Central memory CD8-positive, alpha-beta T cell (primary cell): ENCODE measurements at regions not wholly inside any gene's neighbourhood (a gene's known extent, or its start where the extent isn't known, plus 50 kb on each side); places are given as distances from the start of the nearest gene placed in this dataset.
"Not testable (repeated sequence)": the region's sequence is repeated elsewhere in the genome, so short reads cannot be mapped to it uniquely, and the experiment has no call there.

Experiments used
- ATAC-seq: fragments of 150-1000 bp; cut with Tn5 transposase; replicated peaks from 2 replicates; pipeline ENCODE4 v1.10.0; 2022; ENCODE audit warnings: mild to moderate bottlenecking, moderate FRiP score, moderate number of reproducible peaks; ENCODE audit not compliant: poor library complexity, severe bottlenecking; ENCODE audit errors: extremely low read depth
- DNase-seq, 2 donors: peaks; one replicate each; pipeline ENCODE4 v3.0.0; 2021; ENCODE audit warnings: low spot score in 2 of 2
- H3K27ac Mint-ChIP-seq: one replicate; pipeline ENCODE4 v1.8.0; 2022; ENCODE audit warnings: low read depth, mild to moderate bottlenecking, moderate library complexity, mixed read lengths
- H3K27me3 Mint-ChIP-seq: one replicate; pipeline ENCODE4 v1.8.0; 2022; ENCODE audit warnings: mixed read lengths
- H3K36me3 Mint-ChIP-seq: one replicate; pipeline ENCODE4 v1.8.0; 2022; ENCODE audit warnings: mild to moderate bottlenecking, moderate library complexity, mixed read lengths; ENCODE audit not compliant: insufficient read depth
- H3K4me1 Mint-ChIP-seq: one replicate; pipeline ENCODE4 v1.8.0; 2022; ENCODE audit warnings: mixed read lengths
- H3K4me3 Mint-ChIP-seq: one replicate; pipeline ENCODE4 v1.8.0; 2022; ENCODE audit warnings: mild to moderate bottlenecking, moderate library complexity, mixed read lengths
- H3K9me3 Mint-ChIP-seq: one replicate; pipeline ENCODE4 v1.8.0; 2022; ENCODE audit warnings: mixed read lengths

DNA sequence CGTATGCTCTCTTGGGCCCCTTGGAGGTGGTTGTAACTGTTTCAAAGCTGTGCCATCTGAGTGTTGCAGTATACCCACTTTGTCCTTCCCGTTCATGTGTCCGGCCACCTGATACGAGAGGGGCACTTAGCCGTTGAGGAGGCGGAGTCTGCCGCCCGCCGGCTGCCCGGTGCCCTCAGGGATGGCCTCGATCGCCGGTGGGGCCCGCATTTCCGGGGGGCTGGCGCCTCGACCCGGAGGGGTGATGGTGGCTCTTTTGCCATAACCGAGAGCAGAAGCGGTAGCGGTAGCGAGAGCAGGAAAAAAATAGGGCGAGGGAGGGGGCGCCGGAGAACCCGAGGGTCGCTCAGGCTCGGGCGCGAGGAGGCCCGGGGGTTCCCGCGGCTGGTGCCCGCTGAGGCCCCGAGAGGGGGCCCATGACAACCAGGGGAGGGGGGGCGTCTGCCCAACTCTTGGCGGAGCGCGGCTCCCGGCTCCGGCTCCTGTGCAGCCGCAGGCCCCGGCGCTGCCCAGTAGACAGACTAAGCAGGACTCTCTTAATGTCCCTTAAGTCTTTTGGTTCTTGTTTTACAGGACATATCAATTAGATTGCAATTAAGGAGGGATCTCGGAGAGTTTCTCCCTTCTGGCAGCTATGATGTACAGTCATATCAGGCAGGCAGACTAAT is 342.7 kb upstream of the SGCG start:
- H3K36me3 Mint-ChIP-seq: no peaks in the 10 kb centered on the region
- no peaks in the 10 kb centered on the region for H3K27me3 Mint-ChIP-seq
- H3K4me3 Mint-ChIP-seq: no peak overlapping the region
- ATAC-seq (no peak), DNase-seq (no peak)
- H3K4me1 Mint-ChIP-seq: no peaks in the 10 kb centered on the region
- H3K9me3 Mint-ChIP-seq: no peaks in the 10 kb centered on the region
- H3K27ac Mint-ChIP-seq: no peak overlapping the region

DNA sequence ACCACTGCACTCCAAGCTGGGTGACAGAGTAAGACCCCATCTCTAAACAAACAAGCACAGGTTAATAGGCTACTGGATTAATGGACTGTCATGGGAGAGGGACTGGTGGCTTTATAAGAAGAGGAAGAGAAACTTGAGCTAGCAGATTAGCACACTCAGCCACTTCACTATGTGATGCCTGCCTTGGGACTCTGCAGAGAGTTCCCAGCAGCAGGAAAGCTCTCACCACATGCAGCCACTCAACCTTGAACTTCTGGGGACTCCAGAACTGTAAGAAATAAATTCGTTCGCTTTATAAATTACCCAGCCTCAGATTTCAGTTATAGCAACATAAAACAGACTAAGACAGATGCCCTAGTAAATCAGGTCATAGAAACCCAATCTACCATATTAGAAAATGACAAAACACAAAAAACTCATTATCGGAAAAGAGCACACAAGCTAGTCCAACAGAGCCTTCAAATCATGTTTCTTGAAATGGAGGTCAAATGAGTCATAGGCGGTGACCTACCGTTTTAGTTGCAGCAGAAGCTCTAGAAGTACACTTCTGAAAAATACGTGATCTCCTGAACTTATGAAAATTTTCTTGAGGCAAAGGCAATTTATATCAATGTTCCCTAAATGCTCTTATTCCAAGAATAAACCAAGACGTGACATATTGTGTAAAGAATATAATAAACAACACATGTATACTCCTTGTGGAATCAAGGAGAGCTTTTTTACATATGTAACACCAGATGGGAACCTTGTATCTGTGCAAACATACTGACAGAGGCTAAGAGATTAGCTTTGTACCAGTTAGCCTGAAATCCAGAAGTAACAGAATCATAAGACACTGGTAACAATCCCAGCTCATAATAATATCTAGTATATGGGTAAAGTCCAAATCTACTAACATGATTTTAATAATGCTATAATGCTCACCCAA is 340.9 kb upstream of the SGCG start:
- Mint-ChIP-seq H3K9me3 (peaks cover 5% of the 10 kb centered on the region), H3K27ac (no peak overlapping the region), H3K36me3 (no peaks in the 10 kb centered on the region), H3K27me3 (no peaks in the 10 kb centered on the region), H3K4me3 (no peak overlapping the region), H3K4me1 (no peaks in the 10 kb centered on the region)
- ATAC-seq (no peak), DNase-seq (no peak)

- H3K27me3 Mint-ChIP-seq: no peaks in the 10 kb centered on the region
- H3K4me1 Mint-ChIP-seq: no peaks in the 10 kb centered on the region
- DNase-seq: no peak
- no peak for ATAC-seq
- H3K4me3 Mint-ChIP-seq: no peak overlapping the region
- H3K27ac Mint-ChIP-seq: no peak overlapping the region
- no peaks in the 10 kb centered on the region for H3K36me3 Mint-ChIP-seq
- H3K9me3 Mint-ChIP-seq: peaks cover 5% of the 10 kb centered on the region
Observed at GRCh38 chr13:22846551-22846950, 334.2 kb upstream of the SGCG start.

GRCh38 chr13:22848539-22849052 is 332.2 kb upstream of the SGCG start:
- peaks cover 2% of the 10 kb centered on the region for H3K9me3 Mint-ChIP-seq
- H3K27me3 Mint-ChIP-seq: no peaks in the 10 kb centered on the region
- no peak overlapping the region for H3K27ac Mint-ChIP-seq
- no peaks in the 10 kb centered on the region for H3K36me3 Mint-ChIP-seq
- H3K4me1 Mint-ChIP-seq: no peaks in the 10 kb centered on the region
- no peak overlapping the region for H3K4me3 Mint-ChIP-seq
- ATAC-seq: no peak
- no peak for DNase-seq

DNA sequence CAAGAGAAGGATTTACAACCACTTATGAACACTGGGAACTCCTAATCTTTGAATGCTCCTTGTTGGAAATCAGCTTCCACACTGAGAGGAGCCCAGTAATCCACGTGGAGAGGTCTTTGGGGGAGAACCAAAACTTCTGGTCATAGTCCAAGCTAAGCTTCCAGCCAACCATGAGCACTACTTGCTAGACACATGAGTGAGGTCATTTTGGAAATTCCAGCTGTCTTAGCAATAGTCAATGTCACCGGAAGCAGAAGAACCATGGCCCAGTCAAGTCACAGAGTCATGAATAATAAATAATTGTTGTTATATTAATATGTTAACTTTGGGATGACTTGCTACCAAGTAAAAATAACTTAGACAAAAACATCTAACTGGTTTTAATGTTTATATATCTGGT is 324.9 kb upstream of the SGCG start:
- Mint-ChIP-seq H3K27me3 (no peaks in the 10 kb centered on the region), H3K4me3 (no peak overlapping the region), H3K4me1 (no peaks in the 10 kb centered on the region), H3K36me3 (peaks cover 2% of the 10 kb centered on the region), H3K27ac (no peak overlapping the region), H3K9me3 (no peaks in the 10 kb centered on the region)
- ATAC-seq: no peak
- DNase-seq: no peak

- not testable (repeated sequence) for H3K9me3 Mint-ChIP-seq, H3K36me3 Mint-ChIP-seq, H3K27ac Mint-ChIP-seq, H3K4me3 Mint-ChIP-seq, ATAC-seq, H3K27me3 Mint-ChIP-seq, DNase-seq, H3K4me1 Mint-ChIP-seq
Observed at GRCh38 chr13:22858980-22859379, 321.8 kb upstream of the SGCG start.

DNA sequence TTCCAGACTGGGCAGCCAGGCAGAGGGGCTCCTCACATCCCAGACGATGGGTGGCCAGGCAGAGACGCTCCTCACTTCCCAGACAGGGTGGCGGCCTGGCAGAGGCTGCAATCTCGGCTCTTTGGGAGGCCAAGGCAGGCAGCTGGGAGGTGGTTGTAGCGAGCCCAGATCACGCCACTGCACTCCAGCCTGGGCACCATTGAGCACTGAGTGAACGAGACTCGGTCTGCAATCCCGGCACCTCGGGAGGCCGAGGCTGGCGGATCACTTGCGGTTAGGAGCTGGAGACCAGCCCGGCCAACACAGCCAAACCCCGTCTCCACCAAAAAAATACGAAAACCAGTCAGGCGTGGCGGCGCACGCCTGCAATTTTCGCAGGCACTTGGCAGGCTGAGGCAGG is 321.4 kb upstream of the SGCG start:
- ATAC-seq, H3K27me3 Mint-ChIP-seq, H3K27ac Mint-ChIP-seq, H3K4me3 Mint-ChIP-seq, H3K4me1 Mint-ChIP-seq, DNase-seq, H3K36me3 Mint-ChIP-seq, H3K9me3 Mint-ChIP-seq: not testable (repeated sequence)

DNA sequence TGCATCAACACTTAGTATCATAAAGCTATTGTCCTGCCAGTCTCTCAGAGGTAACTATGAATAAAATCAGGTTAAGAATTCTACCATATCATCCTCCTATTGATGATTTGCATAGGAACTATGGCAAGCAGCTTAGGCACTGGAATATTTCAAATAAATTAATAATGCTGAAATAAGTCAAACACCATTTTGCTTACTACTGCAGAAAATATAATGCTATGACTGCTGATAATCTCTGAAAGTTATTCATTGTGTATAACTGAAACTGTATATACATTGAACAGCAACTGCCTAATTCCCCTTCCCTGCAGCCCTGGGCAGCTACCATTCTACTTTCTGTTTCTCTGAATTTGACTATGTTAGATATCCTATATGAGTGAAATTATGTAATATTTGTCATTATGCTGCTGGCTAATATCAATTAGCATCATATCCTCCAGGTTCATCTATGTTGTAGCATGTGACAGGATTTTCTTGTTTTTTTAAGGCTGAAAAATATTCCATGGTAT is 318.8 kb upstream of the SGCG start:
- no peaks in the 10 kb centered on the region for H3K36me3 Mint-ChIP-seq
- H3K27ac Mint-ChIP-seq: no peak overlapping the region
- no peaks in the 10 kb centered on the region for H3K9me3 Mint-ChIP-seq
- no peaks in the 10 kb centered on the region for H3K27me3 Mint-ChIP-seq
- ATAC-seq: no peak
- no peaks in the 10 kb centered on the region for H3K4me1 Mint-ChIP-seq
- no peak for DNase-seq
- H3K4me3 Mint-ChIP-seq: no peak overlapping the region

DNA sequence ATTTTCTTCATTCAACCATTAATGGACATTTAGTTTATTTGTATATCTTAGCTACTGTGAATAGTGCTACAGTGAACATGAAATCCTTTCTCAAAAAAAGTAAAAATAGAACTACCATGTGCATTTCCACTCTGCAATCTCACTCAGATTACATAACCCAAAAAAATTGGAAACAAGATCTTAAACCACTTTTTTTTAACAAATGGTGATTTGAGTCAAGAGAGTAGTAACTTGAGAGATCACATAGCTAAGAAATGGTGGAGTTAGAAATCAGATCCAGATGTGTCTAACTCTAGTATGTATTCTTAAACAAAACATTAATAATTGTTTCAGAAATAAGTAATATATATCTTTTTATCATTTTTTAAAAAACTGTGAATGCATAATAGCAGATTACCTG is 318.3 kb upstream of the SGCG start:
- no peaks in the 10 kb centered on the region for H3K27me3 Mint-ChIP-seq
- H3K4me3 Mint-ChIP-seq: no peak overlapping the region

GRCh38 chr13:22866221-22866620 is 314.6 kb upstream of the SGCG start:
- Mint-ChIP-seq H3K27ac (no peak overlapping the region), H3K4me3 (no peak overlapping the region), H3K4me1 (no peaks in the 10 kb centered on the region), H3K9me3 (no peaks in the 10 kb centered on the region), H3K36me3 (no peaks in the 10 kb centered on the region), H3K27me3 (no peaks in the 10 kb centered on the region)
- ATAC-seq (no peak), DNase-seq (no peak)

More for the DNA sequence above, 318.3 kb upstream of the SGCG start:
- Mint-ChIP-seq H3K36me3 (no peaks in the 10 kb centered on the region), H3K4me1 (no peaks in the 10 kb centered on the region), H3K9me3 (no peaks in the 10 kb centered on the region), H3K27ac (no peak overlapping the region)
- no peak for ATAC-seq
- no peak for DNase-seq

GRCh38 chr13:22871231-22871630 is 309.5 kb upstream of the SGCG start:
- no peaks in the 10 kb centered on the region for H3K36me3 Mint-ChIP-seq
- H3K27me3 Mint-ChIP-seq: no peaks in the 10 kb centered on the region
- H3K4me1 Mint-ChIP-seq: no peaks in the 10 kb centered on the region
- peaks cover 6% of the 10 kb centered on the region for H3K9me3 Mint-ChIP-seq
- DNase-seq (no peak), ATAC-seq (no peak)
- H3K27ac Mint-ChIP-seq: no peak overlapping the region
- H3K4me3 Mint-ChIP-seq: no peak overlapping the region

- Mint-ChIP-seq H3K4me3 (no peak overlapping the region), H3K9me3 (peaks cover 6% of the 10 kb centered on the region), H3K4me1 (no peaks in the 10 kb centered on the region), H3K27ac (no peak overlapping the region), H3K27me3 (no peaks in the 10 kb centered on the region), H3K36me3 (no peaks in the 10 kb centered on the region)
- ATAC-seq (no peak), DNase-seq (no peak)
Observed at GRCh38 chr13:22874839-22875238, 305.9 kb upstream of the SGCG start.

GRCh38 chr13:22877421-22877820 is 303.4 kb upstream of the SGCG start:
- DNase-seq (no peak), ATAC-seq (no peak)
- no peaks in the 10 kb centered on the region for H3K36me3 Mint-ChIP-seq
- H3K27ac Mint-ChIP-seq: no peak overlapping the region
- no peaks in the 10 kb centered on the region for H3K27me3 Mint-ChIP-seq
- H3K4me3 Mint-ChIP-seq: no peak overlapping the region
- peaks cover 6% of the 10 kb centered on the region for H3K9me3 Mint-ChIP-seq
- H3K4me1 Mint-ChIP-seq: no peaks in the 10 kb centered on the region
